ENCODE measurements at regions not wholly inside any gene's neighbourhood (a gene's known extent, or its start where the extent isn't known, plus 50 kb on each side); places are given as distances from the start of the nearest gene placed in this dataset.

DNA sequence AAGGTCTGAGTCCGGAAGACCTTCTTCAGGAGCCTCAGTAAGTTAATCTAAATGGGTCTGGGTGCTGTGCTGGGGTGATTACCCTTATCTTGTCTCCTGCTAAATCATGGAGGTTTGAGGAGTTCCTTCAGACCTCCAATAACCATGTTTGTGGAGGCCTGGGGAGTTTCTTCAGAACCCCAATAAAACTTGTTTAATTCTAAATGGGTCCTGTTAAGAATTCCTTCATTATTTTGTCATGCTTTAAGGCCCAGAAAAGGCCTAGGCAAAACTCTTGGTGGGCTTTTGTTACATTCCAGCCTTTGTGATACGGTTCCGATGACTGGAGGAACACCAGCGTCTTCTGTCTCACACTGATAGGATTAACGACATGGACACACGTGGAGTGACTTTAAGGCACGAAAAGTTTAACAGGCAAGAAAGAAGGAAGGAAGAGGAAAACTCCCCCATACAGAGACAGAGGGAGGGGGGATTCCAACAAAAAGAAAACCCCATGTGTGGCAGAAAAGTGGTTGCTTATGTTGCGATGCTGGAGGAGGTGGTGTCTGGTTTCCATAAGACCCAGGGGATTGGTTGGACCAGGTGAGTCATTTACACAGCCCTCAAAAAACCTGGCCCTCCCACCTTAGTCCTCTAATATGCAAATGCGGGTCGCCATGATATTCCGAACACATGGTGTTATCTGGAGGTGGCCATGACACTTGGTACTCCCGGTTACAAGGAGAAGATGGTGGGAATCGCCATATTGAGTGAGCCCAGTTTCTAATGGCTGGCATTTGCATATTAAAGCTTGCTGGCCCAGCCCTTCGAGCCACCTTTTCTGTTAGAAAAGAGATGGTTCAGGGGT, 72.6 kb upstream of the MFGE8 start:
- no peaks in the 10 kb centered on the region for H3K27me3 ChIP-seq
- H3K27ac ChIP-seq, result no peak overlapping the region
- no peaks in the 10 kb centered on the region for H3K9me3 ChIP-seq
- no peak for DNase-seq (ENCODE audit: low spot score)
- peaks cover 0 to 16% of the 10 kb centered on the region in 2 donors for H3K4me1 ChIP-seq
- no peak for TF ChIP-seq CTCF (IDR thresholded peaks at IDR 0.05)
- no peak overlapping the region for H3K4me3 ChIP-seq
- no peaks in the 10 kb centered on the region for H3K36me3 ChIP-seq

GRCh38 chr15:88986949-88987590, 73.9 kb upstream of the MFGE8 start:
- peaks cover 0 to 12% of the 10 kb centered on the region in 2 donors for H3K4me1 ChIP-seq
- DNase-seq (ENCODE audit: low spot score), result no peak
- no peaks in the 10 kb centered on the region for H3K36me3 ChIP-seq
- no peaks in the 10 kb centered on the region for H3K9me3 ChIP-seq
- no peak for TF ChIP-seq CTCF (IDR thresholded peaks at IDR 0.05)
- H3K27me3 ChIP-seq, result no peaks in the 10 kb centered on the region
- H3K27ac ChIP-seq, result no peak overlapping the region
- H3K4me3 ChIP-seq, result no peak overlapping the region

- no peak for TF ChIP-seq CTCF (IDR thresholded peaks at IDR 0.05)
- no peak for DNase-seq (ENCODE audit: low spot score)
- Histone ChIP-seq H3K36me3 (no peaks in the 10 kb centered on the region), H3K27ac (no peak overlapping the region), H3K4me3 (no peak overlapping the region), H3K27me3 (no peaks in the 10 kb centered on the region), H3K4me1 (peaks cover 0 to 7% of the 10 kb centered on the region in 2 donors), H3K9me3 (no peaks in the 10 kb centered on the region)
Observed at GRCh38 chr15:88987591-88987933, 74.4 kb upstream of the MFGE8 start.

- TF ChIP-seq CTCF (IDR thresholded peaks at IDR 0.05), result no peak
- Histone ChIP-seq H3K4me1 (peaks cover 0 to 2% of the 10 kb centered on the region in 2 donors), H3K9me3 (no peaks in the 10 kb centered on the region), H3K4me3 (no peak overlapping the region), H3K36me3 (no peaks in the 10 kb centered on the region), H3K27me3 (no peaks in the 10 kb centered on the region), H3K27ac (no peak overlapping the region)
- no peak for DNase-seq (ENCODE audit: low spot score)
Observed at GRCh38 chr15:88987934-88988671, 74.9 kb upstream of the MFGE8 start.

DNA sequence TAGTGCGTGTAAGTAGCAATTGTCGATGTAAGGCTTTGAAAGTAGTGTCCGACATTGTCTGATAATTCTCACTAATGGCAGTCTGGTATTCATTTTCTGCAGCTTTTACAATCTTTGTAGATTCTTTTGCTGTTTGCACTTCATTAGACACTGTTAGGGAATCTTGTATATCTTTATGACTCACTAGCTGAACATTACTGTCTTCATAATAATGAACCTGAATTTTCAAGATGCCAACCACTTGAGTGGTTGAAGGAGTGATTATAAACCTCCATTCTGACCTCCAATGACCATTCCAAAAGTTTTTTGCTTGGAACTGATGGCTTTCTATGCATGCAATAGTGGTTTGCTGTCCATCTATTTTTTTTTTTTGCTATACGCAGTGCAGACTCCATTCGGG, 76.4 kb upstream of the MFGE8 start:
- H3K36me3 ChIP-seq, result no peaks in the 10 kb centered on the region
- no peaks in the 10 kb centered on the region for H3K27me3 ChIP-seq
- H3K9me3 ChIP-seq, result no peaks in the 10 kb centered on the region
- TF ChIP-seq CTCF (IDR thresholded peaks at IDR 0.05), result no peak
- no peak for DNase-seq (ENCODE audit: low spot score)
- H3K4me3 ChIP-seq, result no peak overlapping the region
- H3K27ac ChIP-seq, result no peak overlapping the region
- no peaks in the 10 kb centered on the region for H3K4me1 ChIP-seq

Measured in right atrium auricular region (tissue), 2 donors.